Testis (tissue), 2 donors: ENCODE measurements at regions not wholly inside any gene's neighbourhood (a gene's known extent, or its start where the extent isn't known, plus 50 kb on each side); places are given as distances from the start of the nearest gene placed in this dataset.
"Not testable (repeated sequence)": the region's sequence is repeated elsewhere in the genome, so short reads cannot be mapped to it uniquely, and the experiment has no call there.

Experiments used
- DNase-seq: peaks from one replicate; pipeline ENCODE4 v3.0.0-alpha.2; 2019
- H3K27ac ChIP-seq, 2 donors: fragments of 200-600 bp; sonication (generic); one replicate each; pipeline ENCODE4 v1.5.1; 2019
- H3K27me3 ChIP-seq: fragments of 200-600 bp; sonication (generic); one replicate; pipeline ENCODE4 v1.5.1; 2019
- H3K36me3 ChIP-seq: fragments of 200-600 bp; sonication (generic); one replicate; pipeline ENCODE4 v1.5.1; 2017; ENCODE audit warnings: low read depth; ENCODE audit errors: missing control alignments
- H3K4me1 ChIP-seq: fragments of 200-600 bp; sonication (generic); one replicate; pipeline ENCODE4 v1.5.1; 2019
- H3K4me3 ChIP-seq, 2 donors: fragments of 200-600 bp; sonication (generic); one replicate each; pipeline ENCODE4 v1.5.1; 2017 to 2019
- H3K9me3 ChIP-seq: fragments of 200-600 bp; sonication (generic); one replicate; pipeline ENCODE4 v1.5.1; 2017
- CTCF ChIP-seq, 3 experiments: fragments of 450-650 bp in 2 of 3; fragments of 200-600 bp in 1 of 3; sonication (generic) in 1 of 3; IDR thresholded peaks; one replicate each; pipeline ENCODE4 v1.5.1; 2016 to 2019; ENCODE audit warnings: antibody characterized with exemption in 3 of 3, mild to moderate bottlenecking in 2 of 3, moderate library complexity in 1 of 3
- POLR2A ChIP-seq: fragments of 450-650 bp; IDR thresholded peaks from one replicate; pipeline ENCODE4 v1.6.1; 2017; ENCODE audit warnings: antibody characterized with exemption, mild to moderate bottlenecking, moderate library complexity
- WGBS, 2 donors: methylation state at CpG; one replicate each; pipeline ENCODE4 v1.1.5; 2018; 5-methylcytosine and 5-hydroxymethylcytosine counted together
- intact Hi-C: fragments of 100-400 bp; cut with DNase I; formaldehyde crosslinking; loops from one replicate; pipeline ENCODE4 v1.15.1; 2023; ENCODE audit warnings: low total_unique reads

GRCh38 chr1:181896824-181897223, 164.7 kb downstream of the ZNF648 start:
- H3K36me3 ChIP-seq: no peaks in the 10 kb centered on the region
- WGBS, 2 donors: 89 to 90% methylated on average over 2 of the region's 2 CpGs

GRCh38 chr1:181894439-181894859, 167.1 kb downstream of the ZNF648 start:
- intact Hi-C loops: no loop called here
- H3K4me1 ChIP-seq: no peaks in the 10 kb centered on the region
- no peak for DNase-seq
- no peaks in the 10 kb centered on the region for H3K36me3 ChIP-seq
- TF ChIP-seq CTCF (IDR thresholded peaks at IDR 0.05): no peak
- no peak for TF ChIP-seq POLR2A
- H3K4me3 ChIP-seq: no peak overlapping the region
- H3K27ac ChIP-seq: no peak overlapping the region
- no peaks in the 10 kb centered on the region for H3K27me3 ChIP-seq
- 66 to 70% methylated on average over 5 of the region's 5 CpGs for WGBS, 2 donors
- no peaks in the 10 kb centered on the region for H3K9me3 ChIP-seq

More at GRCh38 chr1:181896824-181897223, 164.7 kb downstream of the ZNF648 start:
- no peak for DNase-seq
- intact Hi-C loops: no loop called here
- H3K9me3 ChIP-seq: no peaks in the 10 kb centered on the region
- H3K27ac ChIP-seq: no peak overlapping the region
- H3K27me3 ChIP-seq: no peaks in the 10 kb centered on the region
- no peak overlapping the region for H3K4me3 ChIP-seq
- TF ChIP-seq CTCF (IDR thresholded peaks at IDR 0.05): no peak
- no peak for TF ChIP-seq POLR2A
- no peaks in the 10 kb centered on the region for H3K4me1 ChIP-seq

GRCh38 chr1:181893937-181894336, 167.6 kb downstream of the ZNF648 start:
- Histone ChIP-seq H3K27ac (no peak overlapping the region), H3K36me3 (no peaks in the 10 kb centered on the region), H3K4me3 (no peak overlapping the region), H3K27me3 (no peaks in the 10 kb centered on the region), H3K4me1 (no peaks in the 10 kb centered on the region), H3K9me3 (no peaks in the 10 kb centered on the region)
- intact Hi-C loops: no loop called here
- no peak for DNase-seq
- 33 to 41% methylated on average over 1 of the region's 1 CpG for WGBS, 2 donors
- TF ChIP-seq CTCF (IDR thresholded peaks at IDR 0.05) (no peak), POLR2A (no peak)

GRCh38 chr1:181893150-181893549, 168.4 kb downstream of the ZNF648 start:
- H3K9me3 ChIP-seq, H3K4me1 ChIP-seq, H3K27me3 ChIP-seq, H3K36me3 ChIP-seq, H3K4me3 ChIP-seq, DNase-seq, intact Hi-C loops, H3K27ac ChIP-seq: not testable (repeated sequence)

- no peaks in the 10 kb centered on the region for H3K9me3 ChIP-seq
- no peaks in the 10 kb centered on the region for H3K36me3 ChIP-seq
- 81 to 94% methylated on average over 2 to 3 of the region's 3 CpGs for WGBS, 2 donors
- no peak for DNase-seq
- no peak overlapping the region for H3K27ac ChIP-seq
- TF ChIP-seq POLR2A: no peak
- TF ChIP-seq CTCF (IDR thresholded peaks at IDR 0.05): no peak
- H3K4me1 ChIP-seq: no peaks in the 10 kb centered on the region
- no peaks in the 10 kb centered on the region for H3K27me3 ChIP-seq
- H3K4me3 ChIP-seq: no peak overlapping the region
- intact Hi-C loops: no loop called here
These were observed 188.9 kb downstream of the ZNF648 start for GRCh38 chr1:181872562-181872961.
